ENCODE measurements at regions not wholly inside any gene's neighbourhood (a gene's known extent, or its start where the extent isn't known, plus 50 kb on each side); places are given as distances from the start of the nearest gene placed in this dataset.

DNA sequence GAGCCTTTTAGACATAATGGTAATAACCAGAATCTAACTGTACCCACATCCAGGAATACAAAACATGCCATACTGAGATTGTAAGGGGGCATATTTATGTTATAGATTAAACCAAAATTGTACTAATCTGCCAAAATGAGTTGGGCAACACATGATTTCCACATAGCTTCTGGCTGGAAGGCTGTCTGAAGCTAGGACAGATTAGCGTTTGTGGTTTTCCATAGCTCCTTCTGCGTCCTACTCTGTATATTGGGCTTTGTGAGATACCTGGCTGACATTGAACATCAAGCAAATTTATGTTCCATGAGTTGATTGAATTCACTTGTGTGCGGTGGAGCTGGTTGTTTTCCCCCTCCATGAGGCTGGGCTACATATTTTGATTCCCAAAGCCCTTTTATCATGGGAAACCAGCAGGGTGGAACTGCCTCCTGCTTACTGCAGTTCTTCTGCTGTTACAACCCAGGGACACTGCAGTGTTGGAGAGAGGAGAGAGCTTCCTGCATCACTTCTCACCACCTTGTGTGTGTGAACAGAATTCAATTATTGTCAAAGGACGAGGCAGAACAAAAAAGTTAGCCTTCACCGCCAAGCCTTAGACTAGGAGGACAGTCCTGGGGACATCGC is 114.9 kb downstream of the C11orf91 start:
- TF ChIP-seq, protein P1, sequence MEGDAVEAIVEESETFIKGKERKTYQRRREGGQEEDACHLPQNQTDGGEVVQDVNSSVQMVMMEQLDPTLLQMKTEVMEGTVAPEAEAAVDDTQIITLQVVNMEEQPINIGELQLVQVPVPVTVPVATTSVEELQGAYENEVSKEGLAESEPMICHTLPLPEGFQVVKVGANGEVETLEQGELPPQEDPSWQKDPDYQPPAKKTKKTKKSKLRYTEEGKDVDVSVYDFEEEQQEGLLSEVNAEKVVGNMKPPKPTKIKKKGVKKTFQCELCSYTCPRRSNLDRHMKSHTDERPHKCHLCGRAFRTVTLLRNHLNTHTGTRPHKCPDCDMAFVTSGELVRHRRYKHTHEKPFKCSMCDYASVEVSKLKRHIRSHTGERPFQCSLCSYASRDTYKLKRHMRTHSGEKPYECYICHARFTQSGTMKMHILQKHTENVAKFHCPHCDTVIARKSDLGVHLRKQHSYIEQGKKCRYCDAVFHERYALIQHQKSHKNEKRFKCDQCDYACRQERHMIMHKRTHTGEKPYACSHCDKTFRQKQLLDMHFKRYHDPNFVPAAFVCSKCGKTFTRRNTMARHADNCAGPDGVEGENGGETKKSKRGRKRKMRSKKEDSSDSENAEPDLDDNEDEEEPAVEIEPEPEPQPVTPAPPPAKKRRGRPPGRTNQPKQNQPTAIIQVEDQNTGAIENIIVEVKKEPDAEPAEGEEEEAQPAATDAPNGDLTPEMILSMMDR (IDR thresholded peaks at IDR 0.05 in 8 of 11, conservative IDR thresholded peaks at IDR 0.05 in 3 of 11), result no peak
- TF ChIP-seq POLR2A (IDR thresholded peaks at IDR 0.05) (no peak), POLR2AphosphoS5 (IDR thresholded peaks at IDR 0.05) (no peak)

Measured in spleen (tissue), 7 donors.